Nephron (organoid): ENCODE measurements at regions not wholly inside any gene's neighbourhood (a gene's known extent, or its start where the extent isn't known, plus 50 kb on each side); places are given as distances from the start of the nearest gene placed in this dataset.

Experiments used
- H3K27ac Mint-ChIP-seq, 3 experiments: 2 replicates each; pipeline ENCODE4 v1.8.0; 2020; ENCODE audit warnings: mixed read lengths in 3 of 3, mild to moderate bottlenecking in 2 of 3, moderate library complexity in 1 of 3
- H3K27me3 Mint-ChIP-seq: 2 replicates; pipeline ENCODE4 v1.8.0; 2021; ENCODE audit warnings: low read depth, mild to moderate bottlenecking, moderate library complexity, mixed read lengths
- H3K36me3 Mint-ChIP-seq: 2 replicates; pipeline ENCODE4 v1.8.0; 2020; ENCODE audit warnings: low read depth, mixed read lengths
- H3K4me1 Mint-ChIP-seq: 2 replicates; pipeline ENCODE4 v1.8.0; 2020; ENCODE audit warnings: mixed read lengths
- H3K4me3 Mint-ChIP-seq, 3 experiments: 2 replicates each; pipeline ENCODE4 v1.8.0; 2020; ENCODE audit warnings: mild to moderate bottlenecking in 3 of 3, mixed read lengths in 3 of 3, moderate library complexity in 2 of 3
- H3K9me3 Mint-ChIP-seq: 2 replicates; pipeline ENCODE4 v1.8.0; 2020; ENCODE audit warnings: mixed read lengths
- TF ChIP-seq, protein P1 (sequence below), 3 experiments: fragments of 200-600 bp; sonication (generic); IDR thresholded peaks; one replicate each; pipeline ENCODE4 v1.5.0; 2021; ENCODE audit warnings: antibody characterized with exemption in 3 of 3; ENCODE audit not compliant: unreplicated experiment in 3 of 3

DNA sequence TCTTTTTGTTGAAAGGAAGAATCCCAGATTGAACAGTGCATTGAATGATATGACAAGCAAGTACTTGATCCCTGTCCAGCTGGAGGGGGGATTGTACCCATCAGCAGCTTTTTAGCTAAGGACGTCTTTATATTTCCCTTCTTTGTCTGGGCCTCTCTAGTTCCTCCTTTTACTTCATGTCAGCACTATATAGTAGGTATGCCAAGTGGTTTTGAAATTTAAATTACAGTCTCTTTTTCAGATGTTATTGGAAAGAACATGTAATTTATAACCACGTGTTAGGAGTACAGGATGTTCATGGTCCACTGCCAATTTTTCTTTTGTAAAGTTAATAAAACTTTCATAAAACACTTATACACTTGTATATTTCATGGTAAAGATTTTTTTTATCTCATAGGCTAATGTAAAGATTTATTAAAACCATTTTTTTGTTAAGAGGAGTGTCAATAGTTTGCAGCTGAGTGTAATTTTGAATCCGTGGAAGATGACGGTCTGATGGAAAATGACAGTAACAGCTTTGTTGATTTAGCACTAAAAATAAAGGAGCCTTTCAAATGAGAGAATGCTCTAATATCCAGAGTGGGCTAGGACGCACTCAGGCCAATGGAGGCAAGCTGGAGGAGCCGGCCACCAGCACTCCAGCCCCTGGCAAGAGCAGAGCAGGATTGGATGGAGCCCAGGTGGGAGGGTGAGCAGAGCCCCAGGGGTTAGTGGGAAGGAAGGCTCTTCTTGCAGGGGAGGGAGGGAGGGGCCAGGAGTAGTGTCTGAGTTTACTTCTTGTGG, 488.3 kb downstream of the INSC start:
- Mint-ChIP-seq H3K27ac (peak overlapping the region; percentile 59 to 94 (median 66)), H3K4me1 (peaks cover 49% of the 10 kb centered on the region), H3K27me3 (no peaks in the 10 kb centered on the region), H3K36me3 (no peaks in the 10 kb centered on the region), H3K4me3 (peak overlapping the region in 1 of 3 experiments; percentile 36), H3K9me3 (no peaks in the 10 kb centered on the region)
- TF ChIP-seq, protein P1, sequence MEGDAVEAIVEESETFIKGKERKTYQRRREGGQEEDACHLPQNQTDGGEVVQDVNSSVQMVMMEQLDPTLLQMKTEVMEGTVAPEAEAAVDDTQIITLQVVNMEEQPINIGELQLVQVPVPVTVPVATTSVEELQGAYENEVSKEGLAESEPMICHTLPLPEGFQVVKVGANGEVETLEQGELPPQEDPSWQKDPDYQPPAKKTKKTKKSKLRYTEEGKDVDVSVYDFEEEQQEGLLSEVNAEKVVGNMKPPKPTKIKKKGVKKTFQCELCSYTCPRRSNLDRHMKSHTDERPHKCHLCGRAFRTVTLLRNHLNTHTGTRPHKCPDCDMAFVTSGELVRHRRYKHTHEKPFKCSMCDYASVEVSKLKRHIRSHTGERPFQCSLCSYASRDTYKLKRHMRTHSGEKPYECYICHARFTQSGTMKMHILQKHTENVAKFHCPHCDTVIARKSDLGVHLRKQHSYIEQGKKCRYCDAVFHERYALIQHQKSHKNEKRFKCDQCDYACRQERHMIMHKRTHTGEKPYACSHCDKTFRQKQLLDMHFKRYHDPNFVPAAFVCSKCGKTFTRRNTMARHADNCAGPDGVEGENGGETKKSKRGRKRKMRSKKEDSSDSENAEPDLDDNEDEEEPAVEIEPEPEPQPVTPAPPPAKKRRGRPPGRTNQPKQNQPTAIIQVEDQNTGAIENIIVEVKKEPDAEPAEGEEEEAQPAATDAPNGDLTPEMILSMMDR (IDR thresholded peaks at IDR 0.05; ENCODE audit: unreplicated experiment in 3 of 3), result no peak

DNA sequence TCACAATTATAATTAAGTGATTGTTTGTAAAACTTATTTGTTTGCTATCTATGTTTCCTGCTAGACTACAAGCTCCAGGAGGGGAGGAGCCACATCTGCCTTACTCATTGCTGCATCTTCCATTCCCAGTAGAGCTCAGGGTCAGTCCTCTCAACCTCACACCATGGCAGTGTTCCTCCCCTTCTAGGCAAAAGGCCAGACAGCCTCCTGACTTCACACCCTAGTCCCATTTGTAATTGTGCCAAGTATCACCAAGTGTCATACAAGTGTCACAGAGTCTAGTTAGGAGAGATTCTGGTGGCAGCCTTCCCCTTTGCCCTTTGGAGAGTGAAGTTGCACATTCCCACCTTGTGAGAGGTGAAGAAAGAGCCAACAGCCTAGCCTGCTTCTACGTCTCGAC, 490.4 kb downstream of the INSC start:
- TF ChIP-seq, protein P1 (IDR thresholded peaks at IDR 0.05; ENCODE audit: unreplicated experiment in 3 of 3), result no peak
- H3K4me1 Mint-ChIP-seq, result peaks cover 66% of the 10 kb centered on the region
- H3K9me3 Mint-ChIP-seq, result no peaks in the 10 kb centered on the region
- H3K27ac Mint-ChIP-seq, result peak overlapping the region in 2 of 3 experiments; percentile 37 to 59
- H3K36me3 Mint-ChIP-seq, result no peaks in the 10 kb centered on the region
- H3K27me3 Mint-ChIP-seq, result no peaks in the 10 kb centered on the region
- no peak overlapping the region for H3K4me3 Mint-ChIP-seq

DNA sequence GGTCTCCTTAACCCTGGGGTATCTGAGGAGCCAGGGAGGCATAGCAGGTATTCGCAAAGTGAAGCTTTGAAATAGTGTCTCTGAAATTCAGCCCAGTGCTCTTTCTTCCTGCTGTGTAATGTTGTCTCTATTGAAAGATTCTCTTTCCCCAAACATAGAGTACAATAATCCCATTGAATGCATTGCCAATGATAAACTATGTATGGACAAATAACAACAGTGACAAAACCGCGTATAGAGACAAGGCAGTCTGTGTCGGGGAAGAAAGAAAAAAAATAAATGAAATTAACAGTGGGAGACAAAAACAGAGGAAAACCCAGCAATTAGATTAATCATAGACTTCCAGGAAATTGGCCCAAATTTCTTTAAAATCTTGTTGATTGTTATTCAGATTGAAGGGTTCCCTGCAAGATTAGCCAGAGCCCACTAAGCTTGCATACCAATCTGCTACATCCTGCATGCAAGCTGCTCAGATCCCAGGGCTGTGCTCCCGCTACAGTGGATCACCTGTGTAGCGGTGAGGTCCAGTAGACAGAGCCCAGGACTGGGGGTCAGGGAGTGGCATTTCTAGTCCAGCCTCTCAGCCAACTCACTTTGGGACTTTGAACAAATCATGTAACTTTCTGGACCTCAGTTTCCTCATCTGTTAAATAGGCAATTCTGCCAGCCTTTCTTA, 492.8 kb downstream of the INSC start:
- peaks cover 82% of the 10 kb centered on the region for H3K4me1 Mint-ChIP-seq
- no peaks in the 10 kb centered on the region for H3K27me3 Mint-ChIP-seq
- H3K36me3 Mint-ChIP-seq, result no peaks in the 10 kb centered on the region
- TF ChIP-seq, protein P1 (IDR thresholded peaks at IDR 0.05; ENCODE audit: unreplicated experiment in 3 of 3), result no peak
- H3K9me3 Mint-ChIP-seq, result no peaks in the 10 kb centered on the region
- H3K27ac Mint-ChIP-seq, result peak overlapping the region in 2 of 3 experiments; percentile 59 to 64
- H3K4me3 Mint-ChIP-seq, result no peak overlapping the region

DNA sequence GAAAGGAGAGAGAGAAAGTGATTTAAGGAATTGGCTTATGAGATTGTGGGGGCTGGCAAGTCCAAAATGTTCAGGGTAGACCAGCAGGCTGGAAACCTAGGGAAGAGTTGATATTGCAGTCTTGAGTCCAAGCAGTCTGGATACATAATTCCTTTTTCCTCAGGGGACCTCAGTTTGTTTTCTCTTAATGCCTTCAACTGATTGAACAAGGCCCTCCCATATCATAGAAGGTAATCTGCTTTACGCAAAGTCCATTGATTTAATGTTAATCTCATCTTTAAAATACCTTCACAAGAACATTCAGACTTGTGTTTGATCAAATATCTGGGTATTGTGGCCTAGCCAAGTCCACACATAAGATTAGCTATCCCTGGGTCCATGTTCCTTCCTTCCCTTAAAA, 494.7 kb downstream of the INSC start:
- H3K27me3 Mint-ChIP-seq, result no peaks in the 10 kb centered on the region

DNA sequence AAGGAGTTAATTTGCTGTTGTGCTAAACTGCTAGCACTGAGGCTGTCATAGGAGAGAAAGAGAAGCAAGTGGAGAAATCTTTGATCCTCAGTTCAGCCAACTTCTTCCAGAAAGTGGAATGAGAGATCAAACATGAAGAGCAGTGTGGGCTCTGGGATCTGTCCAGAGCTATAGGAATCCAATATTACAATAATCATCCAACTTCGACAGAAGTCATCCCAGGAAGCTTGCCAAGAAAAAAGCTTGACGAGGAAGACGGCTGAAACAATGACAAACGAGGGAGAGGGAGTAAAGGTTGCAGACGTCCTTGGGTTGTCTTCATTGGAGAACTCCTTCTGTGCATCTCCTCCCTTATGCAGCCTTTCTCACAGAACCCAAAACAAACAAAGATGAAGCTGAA, 496.2 kb downstream of the INSC start:
- Mint-ChIP-seq H3K4me1 (peaks cover 69% of the 10 kb centered on the region), H3K4me3 (peak overlapping the region in 1 of 3 experiments; percentile 28), H3K36me3 (no peaks in the 10 kb centered on the region), H3K27ac (peak overlapping the region in 2 of 3 experiments; percentile 45 to 59), H3K9me3 (no peaks in the 10 kb centered on the region), H3K27me3 (no peaks in the 10 kb centered on the region)
- TF ChIP-seq, protein P1 (IDR thresholded peaks at IDR 0.05; ENCODE audit: unreplicated experiment in 3 of 3), result no peak

More for the DNA sequence above, 494.7 kb downstream of the INSC start:
- no peak overlapping the region for H3K4me3 Mint-ChIP-seq
- H3K36me3 Mint-ChIP-seq, result no peaks in the 10 kb centered on the region
- TF ChIP-seq, protein P1 (IDR thresholded peaks at IDR 0.05; ENCODE audit: unreplicated experiment in 3 of 3), result no peak
- no peaks in the 10 kb centered on the region for H3K9me3 Mint-ChIP-seq
- peak overlapping the region in 2 of 3 experiments; percentile 59 to 87 for H3K27ac Mint-ChIP-seq
- peaks cover 71% of the 10 kb centered on the region for H3K4me1 Mint-ChIP-seq
